Hypothalamus (tissue), 51 donors: ENCODE measurements at regions not wholly inside any gene's neighbourhood (a gene's known extent, or its start where the extent isn't known, plus 50 kb on each side); places are given as distances from the start of the nearest gene placed in this dataset.
A peak's percentile ranks its signal among the peaks of the same experiment; 100 is the strongest.
"Not testable (repeated sequence)": the region's sequence is repeated elsewhere in the genome, so short reads cannot be mapped to it uniquely, and the experiment has no call there.

ENCODE experiments used
- DNase-seq, 51 donors: peaks; one replicate each; lab custom pipeline; 2025; lab: John Stamatoyannopoulos, UW

DNA sequence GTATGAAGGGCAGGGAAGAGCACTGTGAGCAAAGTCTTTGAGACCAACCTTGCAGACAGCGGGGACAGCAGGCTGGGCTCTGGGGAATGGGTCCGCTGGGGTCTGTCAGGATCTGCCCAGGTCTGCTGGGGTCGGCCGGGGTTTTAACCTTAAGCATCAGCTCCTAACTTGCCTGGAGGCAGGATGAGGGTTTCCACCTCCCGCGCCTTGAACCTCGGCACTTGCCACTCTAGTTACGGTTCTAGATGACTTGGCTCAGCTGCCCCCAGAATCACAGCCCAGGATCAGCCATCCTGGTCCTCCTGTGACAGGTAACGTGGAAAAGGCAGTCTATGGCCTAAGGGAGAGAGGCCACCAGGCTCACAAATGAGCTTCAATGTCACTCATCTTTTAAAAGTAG lies 50.4 kb upstream of the CACUL1 start:
- no peak for DNase-seq

- DNase-seq = no peak
These were observed 52.9 kb upstream of the CACUL1 start for GRCh38 chr10:118807512-118808305.

- DNase-seq = peak in 1 of 51 donors; percentile 9
These were observed 54.0 kb upstream of the CACUL1 start for GRCh38 chr10:118808601-118809356.

DNA sequence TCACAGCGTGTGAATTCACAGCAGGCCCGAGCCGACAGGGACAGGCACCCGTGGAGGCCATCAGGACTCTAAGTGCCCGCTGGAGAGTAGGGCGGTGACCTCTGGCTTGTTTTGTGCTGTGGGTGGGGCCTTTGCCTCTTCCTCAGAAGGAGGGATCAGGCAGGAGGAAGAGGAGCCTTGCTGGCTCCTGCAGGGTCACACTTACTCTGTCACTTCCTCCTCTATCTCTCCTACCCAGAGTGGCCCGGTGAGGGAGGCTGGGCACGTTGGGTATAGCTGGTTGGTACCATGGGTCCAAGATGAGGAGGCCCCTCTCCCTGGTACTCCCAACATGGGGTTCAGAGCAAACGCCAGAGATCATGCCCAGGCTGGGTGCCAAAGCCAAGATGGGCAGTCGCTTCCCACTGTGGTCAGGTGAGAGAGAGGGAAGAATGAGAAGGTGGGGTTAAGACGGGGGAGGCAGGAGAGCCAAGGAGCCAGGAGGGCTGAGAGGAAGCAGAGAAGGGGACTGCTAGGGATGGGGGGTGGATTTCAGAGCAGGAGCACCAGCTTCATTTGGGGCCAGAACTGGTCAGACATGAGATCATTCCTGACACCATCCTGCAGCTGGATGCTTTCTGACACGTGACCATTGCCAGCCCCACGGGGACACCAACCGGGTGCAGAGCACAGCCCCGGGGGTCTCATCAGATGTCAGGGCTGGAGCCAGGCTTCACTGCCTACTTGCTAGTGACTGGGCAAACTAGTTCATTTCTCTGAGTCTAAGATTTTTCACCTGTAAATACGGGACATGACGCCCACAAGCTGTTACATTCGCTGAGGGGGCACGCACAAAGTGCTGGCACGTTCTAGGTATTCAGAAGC lies 54.8 kb upstream of the CACUL1 start:
- DNase-seq = no peak

DNA sequence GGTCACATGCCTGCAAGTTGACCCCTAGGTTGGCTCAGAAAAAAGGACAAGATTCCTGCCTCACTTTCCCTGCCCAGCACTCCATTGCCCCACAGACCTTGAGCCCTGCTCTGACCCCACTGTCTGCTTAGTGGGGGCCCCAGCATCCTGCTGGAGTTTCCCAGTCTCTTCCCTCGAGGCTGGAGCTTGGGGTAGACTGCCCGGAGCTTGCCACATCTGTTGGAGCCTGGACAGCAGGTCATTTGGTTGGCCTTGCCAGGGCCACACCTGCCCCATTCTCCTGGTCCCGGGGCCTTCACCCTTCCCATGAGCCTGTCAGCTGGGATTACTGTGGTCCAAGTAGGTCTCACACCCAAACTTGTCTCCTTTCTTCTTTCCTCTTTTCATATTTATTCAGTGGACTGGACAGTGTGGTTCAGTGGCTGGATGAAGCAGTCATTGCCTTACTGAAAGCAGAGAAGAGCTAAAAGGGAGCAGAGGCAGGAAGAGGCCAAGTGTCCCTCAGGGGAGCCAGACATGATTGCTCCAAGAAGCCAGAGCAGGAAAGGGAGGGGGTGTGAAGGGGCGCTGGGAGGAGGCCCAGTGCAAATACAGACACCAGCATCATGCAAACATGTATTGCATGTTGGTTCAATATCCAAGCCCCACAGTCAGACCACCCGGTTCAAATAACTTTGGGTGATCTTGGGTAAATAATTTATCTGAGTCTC lies 56.2 kb upstream of the CACUL1 start:
- DNase-seq = no peak

DNA sequence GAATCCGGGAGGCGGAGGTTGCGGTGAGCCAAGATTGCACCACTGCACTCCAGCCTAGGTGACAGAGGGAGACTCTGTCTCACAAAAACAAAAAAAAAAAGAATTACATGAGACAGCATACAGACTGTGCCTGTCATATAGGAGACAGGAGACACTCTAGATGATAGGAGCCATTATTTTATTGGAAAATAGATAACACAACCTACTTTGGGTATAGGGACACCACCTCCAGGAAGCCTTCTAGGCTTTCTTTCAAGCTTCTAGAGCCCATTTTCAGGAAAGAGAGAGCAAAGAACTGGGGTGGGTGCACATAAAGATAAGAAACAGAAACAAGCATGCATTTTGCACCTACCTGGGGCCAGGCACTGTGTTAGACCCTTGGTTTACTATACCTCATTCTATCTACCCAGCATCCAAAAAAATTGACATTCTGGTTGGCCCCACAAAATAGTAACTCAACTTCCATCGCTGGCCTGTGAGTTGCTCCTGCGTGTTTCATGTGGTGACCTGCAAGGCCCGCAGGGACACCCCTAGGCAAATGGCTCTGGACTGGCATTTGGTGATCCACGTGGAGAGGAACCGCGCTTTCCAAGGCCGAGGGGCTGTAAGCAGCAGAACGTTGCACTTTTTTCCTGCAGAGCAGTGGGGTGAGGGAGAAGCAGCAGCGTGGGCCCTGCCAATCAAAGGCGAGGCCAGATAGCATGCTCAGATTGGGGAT lies 57.1 kb upstream of the CACUL1 start:
- no peak for DNase-seq

- peak in 18 of 51 donors; percentile 13 to 59 (median 28) for DNase-seq
These were observed 57.6 kb upstream of the CACUL1 start for GRCh38 chr10:118812393-118812740.

DNA sequence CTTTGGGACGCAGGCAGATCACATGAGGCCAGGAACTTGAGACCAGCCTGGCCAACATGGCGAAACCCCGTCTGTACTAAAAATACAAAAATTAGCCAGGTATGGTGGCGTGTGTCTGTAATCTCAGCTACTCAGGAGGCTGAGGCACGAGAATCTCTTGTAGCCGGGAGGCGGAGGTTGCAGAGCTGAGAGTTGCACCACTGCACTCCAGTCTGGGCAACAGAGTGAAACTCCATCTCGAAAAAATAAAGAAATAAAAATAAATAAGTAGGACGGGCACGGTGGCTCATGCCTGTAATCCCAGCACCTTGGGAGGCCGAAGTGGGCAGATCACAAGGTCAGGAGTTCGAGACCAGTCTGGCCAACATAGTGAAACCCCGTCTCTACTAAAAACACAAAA lies 58.2 kb upstream of the CACUL1 start:
- not testable (repeated sequence) for DNase-seq

DNA sequence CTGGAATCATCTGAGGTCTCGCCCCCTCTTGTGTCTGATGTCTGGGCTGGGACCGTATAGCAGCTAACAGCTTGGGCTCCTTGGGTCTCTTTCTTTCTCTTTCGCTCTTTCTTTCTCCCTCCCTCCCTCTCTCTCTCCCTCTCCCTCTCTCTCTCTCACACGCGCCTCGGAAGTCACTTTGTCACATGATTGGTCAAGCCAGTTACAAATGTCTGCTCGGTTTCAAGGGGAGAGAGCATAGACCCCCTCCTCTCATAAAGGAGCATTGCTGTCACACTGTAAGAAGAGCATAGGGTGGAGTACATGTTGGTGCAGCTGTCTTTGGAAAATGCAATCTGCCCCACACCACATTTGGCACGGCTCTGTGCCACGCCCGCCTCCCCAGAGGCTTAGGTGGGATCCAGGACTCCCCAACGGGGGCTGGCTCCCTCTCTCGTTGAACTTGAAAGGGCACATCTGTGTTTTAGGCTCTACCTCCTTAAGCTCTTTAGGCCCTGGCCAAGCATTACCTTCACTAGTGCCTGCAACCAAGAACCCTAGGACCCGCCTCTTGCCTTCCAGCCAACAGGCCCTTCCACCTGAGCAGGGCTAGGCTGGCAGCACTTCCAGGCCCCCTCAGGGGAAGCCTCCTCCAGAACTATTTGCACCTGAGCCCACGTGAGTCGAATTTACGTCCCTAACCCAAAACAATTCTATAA lies 61.9 kb upstream of the CACUL1 start:
- DNase-seq = no peak

- DNase-seq = no peak
These were observed 62.7 kb upstream of the CACUL1 start for GRCh38 chr10:118817328-118818068.

GRCh38 chr10:118818621-118819221 lies 64.0 kb upstream of the CACUL1 start:
- DNase-seq = peak in 26 of 51 donors; percentile 9 to 51 (median 34)

- DNase-seq = no peak
These were observed 65.8 kb upstream of the CACUL1 start for GRCh38 chr10:118820326-118821116.

- DNase-seq = no peak
These were observed 68.6 kb upstream of the CACUL1 start for GRCh38 chr10:118823256-118823907.

GRCh38 chr10:118827053-118827452 lies 72.3 kb upstream of the CACUL1 start:
- DNase-seq = no peak

DNA sequence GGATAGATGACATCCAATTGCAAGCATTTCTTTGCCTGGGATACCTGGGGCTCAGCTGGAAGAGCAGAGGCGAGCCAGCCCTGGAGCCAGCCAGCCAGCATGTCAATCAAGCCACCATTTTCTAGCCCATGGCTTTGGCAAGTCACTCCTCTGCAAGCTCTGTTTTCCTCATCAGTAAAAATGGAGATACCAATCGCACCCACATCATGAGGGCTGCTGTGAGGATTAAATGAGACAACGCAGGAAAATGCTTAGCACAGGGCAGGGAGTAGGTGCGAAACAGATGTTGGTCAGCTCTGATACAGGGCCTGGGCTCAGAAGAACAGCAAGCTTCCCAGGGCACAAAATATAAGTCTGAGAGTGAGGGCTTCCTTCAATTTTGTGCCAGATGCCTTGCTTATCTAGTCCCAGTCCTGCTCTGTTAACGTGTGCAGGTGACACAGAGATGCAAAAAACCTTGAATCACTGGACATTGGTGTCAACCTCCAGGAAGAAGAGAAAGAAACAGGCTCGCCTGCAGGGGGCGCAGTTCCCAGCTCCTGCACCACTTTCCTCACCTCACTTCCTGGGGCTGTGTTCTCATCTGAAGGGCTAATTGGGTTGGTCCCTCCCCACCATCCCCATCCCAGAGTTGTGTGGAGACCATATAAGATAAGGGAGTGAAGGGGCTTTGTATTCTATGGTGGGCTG lies 72.8 kb upstream of the CACUL1 start:
- no peak for DNase-seq

DNA sequence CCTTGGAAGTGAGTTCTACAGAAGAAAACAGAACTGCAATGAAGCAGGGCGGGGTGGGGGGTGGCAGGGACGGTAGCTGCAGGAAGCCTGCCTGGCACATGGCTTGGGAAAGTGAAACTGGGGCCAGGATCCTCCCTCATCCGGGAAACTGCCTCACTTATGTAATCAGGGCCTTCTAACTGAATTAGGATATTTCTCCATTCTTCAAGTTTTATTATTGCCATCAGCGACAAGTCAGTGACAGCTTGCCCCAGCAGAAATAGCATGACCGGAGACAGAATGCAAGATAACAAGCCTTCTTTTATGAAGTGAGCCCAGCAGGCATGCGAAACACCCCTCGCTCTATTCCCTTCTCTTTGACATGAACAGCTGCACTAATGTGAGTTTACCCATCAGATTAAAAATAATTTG lies 77.5 kb upstream of the CACUL1 start:
- DNase-seq = peak in 23 of 51 donors; percentile 4 to 53 (median 22)
